Type B pancreatic cell (in vitro differentiated cells): ENCODE measurements at regions not wholly inside any gene's neighbourhood (a gene's known extent, or its start where the extent isn't known, plus 50 kb on each side); places are given as distances from the start of the nearest gene placed in this dataset.

Source experiments
- DNase-seq: peaks from one replicate; pipeline ENCODE4 v3.0.0; 2021; ENCODE audit warnings: mixed read lengths; ENCODE audit not compliant: unreplicated experiment; ENCODE audit errors: extremely low spot score
- H3K27ac Mint-ChIP-seq: 2 replicates; pipeline ENCODE4 v1.8.0; 2021; ENCODE audit warnings: mild to moderate bottlenecking, mixed read lengths
- H3K27me3 Mint-ChIP-seq: 2 replicates; pipeline ENCODE4 v1.8.0; 2021; ENCODE audit warnings: mixed read lengths
- H3K36me3 Mint-ChIP-seq: 2 replicates; pipeline ENCODE4 v1.8.0; 2021; ENCODE audit warnings: mixed read lengths
- H3K4me1 Mint-ChIP-seq: one replicate; pipeline ENCODE4 v1.8.0; 2021; ENCODE audit warnings: mixed read lengths; ENCODE audit not compliant: unreplicated experiment
- H3K4me3 Mint-ChIP-seq: 2 replicates; pipeline ENCODE4 v1.8.0; 2021; ENCODE audit warnings: mild to moderate bottlenecking, mixed read lengths
- H3K9me3 Mint-ChIP-seq: 2 replicates; pipeline ENCODE4 v1.8.0; 2021; ENCODE audit warnings: mixed read lengths
- CTCF ChIP-seq: fragments of 200-600 bp; sonication (generic); conservative IDR thresholded peaks from 2 replicates; pipeline ENCODE4 v1.5.0; 2021; ENCODE audit warnings: antibody characterized with exemption, mild to moderate bottlenecking

GRCh38 chr5:135227064-135228022 lies 171.7 kb downstream of the MACROH2A1 start:
- no peak overlapping the region for H3K4me3 Mint-ChIP-seq
- no peak for TF ChIP-seq CTCF
- H3K27ac Mint-ChIP-seq, result no peak overlapping the region
- DNase-seq, result no peak
- H3K4me1 Mint-ChIP-seq, result peaks cover 13% of the 10 kb centered on the region
- H3K36me3 Mint-ChIP-seq, result peaks cover 3% of the 10 kb centered on the region
- H3K27me3 Mint-ChIP-seq, result peaks cover 28% of the 10 kb centered on the region
- peaks cover 5% of the 10 kb centered on the region for H3K9me3 Mint-ChIP-seq

- DNase-seq, result no peak
- peaks cover 5% of the 10 kb centered on the region for H3K9me3 Mint-ChIP-seq
- no peak overlapping the region for H3K4me3 Mint-ChIP-seq
- H3K27ac Mint-ChIP-seq, result no peak overlapping the region
- TF ChIP-seq CTCF, result no peak
- H3K27me3 Mint-ChIP-seq, result peaks cover 30% of the 10 kb centered on the region
- peaks cover 13% of the 10 kb centered on the region for H3K4me1 Mint-ChIP-seq
- H3K36me3 Mint-ChIP-seq, result peaks cover 3% of the 10 kb centered on the region
Observed at GRCh38 chr5:135225856-135226560, 173.0 kb downstream of the MACROH2A1 start.

GRCh38 chr5:135223891-135224625 lies 175.0 kb downstream of the MACROH2A1 start:
- no peak for TF ChIP-seq CTCF
- Mint-ChIP-seq H3K27ac (peak overlapping the region; percentile 27), H3K27me3 (peaks cover 33% of the 10 kb centered on the region), H3K4me3 (no peak overlapping the region), H3K4me1 (peaks cover 14% of the 10 kb centered on the region), H3K36me3 (peaks cover 3% of the 10 kb centered on the region), H3K9me3 (no peaks in the 10 kb centered on the region)
- DNase-seq, result peak; percentile 29

- DNase-seq, result no peak
- Mint-ChIP-seq H3K4me3 (no peak overlapping the region), H3K9me3 (no peaks in the 10 kb centered on the region), H3K4me1 (peaks cover 20% of the 10 kb centered on the region), H3K27ac (no peak overlapping the region), H3K27me3 (peaks cover 35% of the 10 kb centered on the region), H3K36me3 (peaks cover 3% of the 10 kb centered on the region)
- no peak for TF ChIP-seq CTCF
Observed at GRCh38 chr5:135223404-135223803, 175.6 kb downstream of the MACROH2A1 start.

GRCh38 chr5:135222771-135223170 lies 176.3 kb downstream of the MACROH2A1 start:
- peak; percentile 60 for DNase-seq
- Mint-ChIP-seq H3K27ac (peak overlapping the region; percentile 23), H3K36me3 (peaks cover 3% of the 10 kb centered on the region), H3K4me3 (no peak overlapping the region), H3K9me3 (no peaks in the 10 kb centered on the region), H3K27me3 (peaks cover 33% of the 10 kb centered on the region), H3K4me1 (peaks cover 20% of the 10 kb centered on the region)
- no peak for TF ChIP-seq CTCF
